ENCODE measurements at regions not wholly inside any gene's neighbourhood (a gene's known extent, or its start where the extent isn't known, plus 50 kb on each side); places are given as distances from the start of the nearest gene placed in this dataset.

DNA sequence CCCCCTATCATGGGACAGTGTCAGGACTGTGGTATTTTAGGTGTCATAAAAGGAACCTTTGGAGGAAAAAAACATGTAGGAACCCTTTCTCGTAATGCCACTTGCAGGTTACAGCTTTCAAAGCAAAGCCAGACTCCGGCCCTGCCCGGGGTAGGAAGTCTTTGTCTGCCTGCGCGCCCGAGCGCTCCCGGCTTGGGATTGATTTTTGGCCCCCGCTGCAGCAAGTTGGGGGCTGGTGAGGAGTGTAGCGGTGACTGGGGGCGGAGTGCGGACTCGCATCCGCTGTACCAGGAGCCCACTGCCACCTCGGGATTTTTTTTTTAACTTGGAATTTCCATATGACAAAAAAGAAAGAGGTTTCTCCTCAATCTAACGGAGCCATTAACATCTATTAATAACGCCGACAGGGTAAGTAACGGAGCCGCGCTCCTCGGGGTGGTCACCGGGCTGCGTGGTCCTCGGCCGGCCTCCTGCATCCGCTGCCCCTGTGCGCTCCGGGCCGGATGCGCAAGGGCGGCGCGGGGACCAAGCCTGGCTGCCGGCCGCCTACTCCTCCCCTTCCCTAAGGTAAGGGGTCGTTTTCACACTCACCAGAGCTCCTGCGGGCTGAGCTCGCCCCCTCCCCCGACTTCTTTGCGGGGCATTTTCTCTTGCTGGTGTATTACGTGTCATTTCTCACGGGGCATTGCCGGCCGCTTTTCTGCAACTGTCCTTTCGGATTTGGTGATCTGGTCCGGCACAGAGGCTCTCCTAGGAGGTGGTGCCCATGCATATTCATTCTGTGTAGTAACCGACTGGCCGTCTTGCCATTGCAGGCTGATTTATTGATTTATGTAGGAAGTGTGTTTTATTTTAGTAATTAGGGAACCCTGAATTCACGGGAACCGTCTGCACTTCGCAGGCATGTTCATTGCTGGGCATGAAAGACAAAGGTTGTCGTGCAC lies 219.8 kb upstream of the TOPAZ1 start:
- DNase-seq (ENCODE audit: low spot score): no peak

DNA sequence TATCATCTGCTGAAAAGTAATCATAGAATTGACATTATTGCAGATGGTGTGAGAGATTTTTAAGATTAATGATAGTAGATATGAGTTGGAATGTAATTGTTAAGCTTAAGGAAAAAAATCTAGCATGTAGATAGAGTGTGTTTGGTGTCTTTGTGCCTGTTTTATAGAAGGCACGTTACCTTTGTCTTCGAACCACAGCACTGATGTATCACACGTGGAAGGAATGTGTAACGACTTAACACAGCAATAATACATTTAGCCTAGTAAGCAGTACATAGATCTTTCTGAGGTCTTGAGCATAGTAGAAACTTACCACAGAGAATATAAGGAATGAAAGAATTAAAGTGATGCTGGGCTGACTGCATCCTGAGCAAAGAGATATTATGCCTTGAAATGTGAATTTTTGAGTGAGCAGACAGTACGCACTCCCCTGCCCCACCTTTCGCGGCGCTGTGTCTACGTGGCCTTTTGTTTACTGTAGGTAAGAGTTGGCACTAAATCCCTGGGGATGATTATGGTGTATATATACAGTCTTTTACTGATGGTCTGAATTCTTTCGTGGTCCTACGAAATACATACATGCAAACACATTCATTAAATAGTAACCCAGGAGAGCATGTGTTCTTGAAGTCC lies 217.6 kb upstream of the TOPAZ1 start:
- no peak for DNase-seq (ENCODE audit: low spot score)

DNA sequence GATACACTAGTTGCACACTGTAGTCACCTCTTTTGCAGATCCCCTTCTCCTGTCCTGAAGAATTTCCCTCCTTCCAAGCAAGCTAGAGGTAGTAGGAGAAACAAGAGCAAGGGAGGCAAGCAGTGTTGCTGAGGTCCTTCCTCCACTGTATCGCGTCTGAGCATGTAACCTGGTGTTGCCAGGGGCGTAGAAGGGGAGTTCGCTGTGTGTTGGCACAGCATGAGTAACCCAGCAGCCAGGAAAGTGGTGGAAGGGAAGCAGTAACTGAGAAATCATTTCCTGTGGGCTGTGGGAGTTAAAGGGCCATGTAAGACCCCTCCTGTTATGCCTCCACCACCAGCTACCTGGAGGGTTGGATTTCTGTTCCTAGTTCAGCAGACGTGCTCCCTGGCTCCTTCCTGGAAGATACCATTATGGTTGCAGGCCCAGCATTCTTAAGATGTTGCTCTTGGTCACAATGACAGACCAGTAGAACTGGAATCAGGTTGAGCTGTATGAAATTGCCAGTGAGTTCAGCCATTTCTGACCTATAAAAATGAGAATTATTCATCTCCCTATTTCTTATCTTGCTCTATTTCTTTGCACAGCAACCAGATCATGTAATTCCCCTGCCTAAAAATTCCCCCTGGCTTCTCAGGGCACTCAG lies 215.3 kb upstream of the TOPAZ1 start:
- no peak for DNase-seq (ENCODE audit: low spot score)

- DNase-seq (ENCODE audit: low spot score): no peak
Measured at GRCh38 chr3:44029100-44029499, 212.6 kb upstream of the TOPAZ1 start.

- DNase-seq (ENCODE audit: low spot score): no peak
Measured at GRCh38 chr3:44030285-44030684, 211.4 kb upstream of the TOPAZ1 start.

GRCh38 chr3:44030687-44031305 lies 210.9 kb upstream of the TOPAZ1 start:
- no peak for DNase-seq (ENCODE audit: low spot score)

DNA sequence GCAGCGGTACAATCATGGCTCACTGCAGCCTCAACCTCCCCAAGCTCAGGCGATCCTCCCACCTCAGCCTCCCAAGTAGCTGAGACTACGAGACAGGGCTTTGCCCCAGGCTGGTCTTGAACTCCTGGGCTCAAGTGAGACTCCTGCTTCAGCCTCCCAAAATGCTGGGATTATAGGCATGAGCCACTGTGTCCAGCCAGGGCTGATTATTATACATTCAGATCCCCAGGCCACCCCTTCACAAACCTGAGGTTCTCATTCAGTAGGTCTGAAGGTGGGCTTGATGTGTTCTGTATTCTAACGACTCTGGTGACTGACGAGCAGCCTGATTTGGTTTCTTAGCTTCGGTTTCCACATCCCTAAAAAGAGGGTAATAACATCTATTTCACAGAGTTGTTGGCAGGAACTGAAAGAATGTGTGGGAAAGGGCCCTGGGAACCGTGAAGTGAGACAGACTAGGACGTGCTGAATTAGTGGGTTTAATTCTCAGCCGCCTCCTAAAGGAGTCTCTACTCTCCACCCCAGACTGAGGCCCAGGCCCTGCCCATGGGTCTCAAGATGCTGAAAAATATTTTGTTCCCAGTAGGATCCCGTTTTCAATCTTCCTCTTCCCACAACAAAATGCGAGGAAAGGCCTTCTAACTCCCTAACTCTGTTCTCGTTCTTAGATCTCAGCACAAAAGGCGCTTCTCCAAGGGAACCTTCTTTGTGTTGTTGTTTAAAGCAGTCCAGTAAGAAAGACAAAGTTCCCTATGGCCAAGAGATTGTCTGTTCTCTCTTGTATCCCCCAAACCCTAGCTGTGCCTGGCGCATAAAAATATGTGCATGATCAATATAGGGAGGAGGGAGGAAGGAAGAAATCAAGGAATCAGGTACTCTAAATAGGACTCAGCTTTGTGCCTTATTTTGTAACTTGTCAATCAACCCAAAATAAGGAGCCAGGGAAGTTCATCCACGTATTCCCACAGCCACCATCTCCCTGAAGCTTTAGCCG lies 210.0 kb upstream of the TOPAZ1 start:
- DNase-seq (ENCODE audit: low spot score): no peak

GRCh38 chr3:44032487-44032886 lies 209.2 kb upstream of the TOPAZ1 start:
- no peak for DNase-seq (ENCODE audit: low spot score)

- no peak for DNase-seq (ENCODE audit: low spot score)
Measured at GRCh38 chr3:44033123-44033522, 208.6 kb upstream of the TOPAZ1 start.

DNA sequence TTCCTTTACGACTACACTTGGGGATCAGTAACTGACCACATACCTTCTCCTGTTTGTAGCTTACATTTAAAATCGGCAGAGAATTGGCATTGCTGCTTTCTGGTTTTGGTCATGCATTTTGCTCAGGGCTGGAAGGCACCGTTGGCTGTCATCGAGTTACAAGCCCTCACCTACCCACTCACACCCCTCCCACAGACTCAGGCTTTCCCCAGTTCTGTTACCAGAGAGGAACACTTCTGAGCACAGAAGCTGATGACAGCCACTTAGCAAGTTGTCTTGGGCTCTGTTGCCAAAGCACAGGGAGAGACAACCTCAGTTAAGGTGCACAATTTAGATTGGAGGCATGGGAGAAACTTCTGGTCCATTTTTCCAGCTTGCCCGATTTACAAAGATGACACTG lies 204.8 kb upstream of the TOPAZ1 start:
- no peak for DNase-seq (ENCODE audit: low spot score)

DNA sequence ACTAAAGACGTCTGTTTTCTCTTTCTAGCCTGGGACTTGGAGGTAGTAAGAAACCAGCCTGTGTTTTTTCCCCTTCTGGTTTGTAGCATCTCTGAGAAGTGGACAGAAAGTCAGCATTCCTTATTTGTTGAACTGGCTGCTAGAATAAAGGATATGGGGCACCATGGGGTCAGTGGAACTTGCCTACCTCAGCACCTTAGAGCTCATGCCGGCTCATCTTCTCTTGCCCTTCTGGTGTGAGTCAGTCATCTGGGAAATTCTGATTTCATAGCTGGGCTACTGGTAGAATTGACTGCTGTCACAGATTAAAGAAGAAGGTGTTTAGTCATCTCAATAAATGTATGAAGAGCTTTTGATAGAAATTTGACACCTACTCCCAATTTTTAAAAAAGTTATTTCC lies 202.7 kb upstream of the TOPAZ1 start:
- DNase-seq (ENCODE audit: low spot score): no peak

- no peak for DNase-seq (ENCODE audit: low spot score)
Measured at GRCh38 chr3:44041726-44042125, 200.0 kb upstream of the TOPAZ1 start.

- no peak for DNase-seq (ENCODE audit: low spot score)
Measured at GRCh38 chr3:44042772-44043171, 198.9 kb upstream of the TOPAZ1 start.

DNA sequence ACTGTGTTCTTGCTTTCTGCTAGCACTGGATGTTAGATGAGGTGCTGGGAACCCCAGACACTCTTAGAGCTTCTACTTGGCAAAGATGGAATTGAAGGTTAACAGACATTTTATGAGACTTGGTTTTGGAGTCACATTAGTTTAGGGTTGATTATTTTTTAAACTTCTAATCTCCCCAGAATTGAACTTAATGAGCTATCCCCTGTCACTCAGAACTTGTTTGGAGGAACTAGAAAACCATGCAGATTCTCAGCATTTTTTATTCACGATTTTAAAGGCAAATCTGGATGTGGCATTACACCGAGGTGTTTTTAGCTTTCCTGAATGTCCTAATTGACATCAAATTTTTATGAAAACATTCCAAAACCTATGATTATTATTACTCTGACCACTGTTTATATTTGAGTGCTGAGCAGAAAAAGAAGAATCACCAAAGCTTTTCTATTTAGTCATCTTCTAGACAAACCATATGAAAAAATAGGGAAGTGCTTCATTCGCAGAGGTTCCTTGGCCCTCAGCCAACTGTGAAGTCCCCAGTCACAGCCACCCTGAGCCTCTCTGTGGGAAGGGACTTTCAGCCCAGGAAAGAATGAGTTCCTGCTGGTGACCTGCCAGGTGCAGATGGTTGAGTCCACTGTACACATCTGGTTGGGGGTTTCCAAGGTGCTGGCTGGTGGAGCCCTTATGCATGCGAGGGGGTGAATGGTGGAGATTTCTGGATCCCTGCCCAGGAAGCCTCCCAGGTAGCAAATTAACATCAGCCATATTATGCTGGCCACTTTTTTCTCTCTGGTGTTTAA lies 196.0 kb upstream of the TOPAZ1 start:
- peak; percentile 15 for DNase-seq (ENCODE audit: low spot score)

GRCh38 chr3:44047796-44048195 lies 193.9 kb upstream of the TOPAZ1 start:
- no peak for DNase-seq (ENCODE audit: low spot score)

DNA sequence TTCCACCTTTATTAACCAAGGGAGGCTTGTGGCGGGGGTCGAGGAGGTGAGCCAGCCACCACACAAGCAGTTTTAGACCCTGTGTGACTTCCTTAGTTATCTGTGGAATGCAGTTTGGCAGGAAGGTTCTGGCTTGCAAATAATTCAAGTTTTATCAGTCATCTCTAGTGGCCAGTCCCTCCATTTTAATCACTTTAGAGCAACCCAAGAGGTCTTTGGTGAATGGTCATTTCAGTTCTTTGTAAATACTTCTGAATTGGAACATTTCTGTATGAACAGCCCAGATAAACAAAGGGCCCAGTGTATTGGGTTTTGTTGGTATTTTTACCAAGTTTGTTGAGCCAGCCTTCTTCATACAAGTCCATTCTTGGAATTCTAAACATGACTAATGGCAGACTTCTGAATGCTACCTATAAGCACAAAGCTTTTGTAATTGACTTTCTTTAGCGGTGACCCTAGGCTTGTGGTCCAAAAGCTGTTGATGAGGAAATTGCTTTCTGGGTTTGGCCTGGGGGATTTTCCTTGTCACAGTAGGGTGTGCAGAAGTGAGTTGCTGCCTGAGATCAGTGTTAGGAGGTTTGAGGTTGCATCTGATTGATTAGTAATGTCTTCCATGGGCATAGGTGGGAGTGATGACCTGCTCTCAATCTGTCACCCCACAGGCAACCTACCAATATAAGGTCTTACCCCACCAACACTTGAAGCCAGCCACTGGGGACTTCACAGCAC lies 193.3 kb upstream of the TOPAZ1 start:
- peak; percentile 16 for DNase-seq (ENCODE audit: low spot score)

DNA sequence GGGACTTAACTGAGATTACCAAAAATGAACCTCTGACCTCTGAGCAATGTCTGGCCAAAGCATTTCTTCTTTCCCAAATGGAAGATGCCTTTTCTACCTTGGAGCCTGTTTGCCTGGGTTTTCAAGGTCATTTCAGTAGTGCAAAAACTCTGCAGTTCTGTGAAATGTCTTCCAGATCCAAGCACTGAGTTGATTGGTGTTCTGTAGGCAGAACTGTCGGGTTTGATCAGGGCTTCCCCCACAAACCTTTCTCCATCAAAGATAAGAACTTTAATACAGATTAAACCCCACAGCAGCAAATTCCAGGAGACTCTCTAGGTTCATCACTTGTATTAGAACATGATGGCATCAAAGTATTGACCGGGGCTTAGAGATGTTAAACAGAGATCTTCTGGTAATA lies 192.7 kb upstream of the TOPAZ1 start:
- no peak for DNase-seq (ENCODE audit: low spot score)

GRCh38 chr3:44050101-44050500 lies 191.6 kb upstream of the TOPAZ1 start:
- DNase-seq (ENCODE audit: low spot score): no peak

DNA sequence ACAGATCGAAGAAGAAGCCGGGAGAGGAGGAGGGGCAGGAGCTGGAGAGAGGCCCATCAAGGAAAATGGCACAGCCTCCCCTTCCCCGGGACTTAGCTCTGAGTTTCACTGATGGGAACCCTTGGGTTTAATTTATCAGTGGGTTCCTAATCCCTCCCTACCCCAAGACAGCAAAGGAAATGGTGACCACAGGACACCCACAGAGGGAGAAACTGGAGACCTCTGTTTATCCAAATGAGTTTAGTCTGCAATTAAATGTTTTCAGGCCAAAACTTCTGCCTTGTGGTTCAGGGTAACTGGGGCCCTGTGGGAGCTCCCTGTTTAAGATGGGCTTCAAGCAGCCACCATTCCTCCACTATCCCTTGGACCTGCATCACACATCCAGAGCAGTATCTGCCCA lies 190.8 kb upstream of the TOPAZ1 start:
- DNase-seq (ENCODE audit: low spot score): no peak

DNA sequence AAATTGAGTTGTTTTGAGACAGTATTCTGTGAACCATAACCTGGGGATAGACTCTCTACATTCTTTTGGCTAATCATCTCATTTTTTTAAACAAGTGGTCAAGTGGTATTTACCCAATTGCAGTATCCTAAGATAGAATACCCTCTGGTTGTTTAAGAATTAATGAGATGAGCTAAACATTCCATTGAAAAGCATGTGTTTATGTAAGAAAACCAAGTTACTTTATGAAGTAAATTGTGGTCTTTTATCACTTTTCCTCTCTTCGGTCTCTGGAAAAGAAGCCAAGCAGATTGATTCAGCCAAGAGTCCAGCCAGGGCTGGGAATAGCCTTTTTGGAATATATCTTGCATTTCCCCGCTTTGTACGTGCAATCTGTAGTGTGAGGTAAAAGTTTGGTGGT lies 185.7 kb upstream of the TOPAZ1 start:
- DNase-seq (ENCODE audit: low spot score): no peak
